BJ (cell line): ENCODE measurements at regions not wholly inside any gene's neighbourhood (a gene's known extent, or its start where the extent isn't known, plus 50 kb on each side); places are given as distances from the start of the nearest gene placed in this dataset.

Experiments used
- CTCF ChIA-PET: fragments of 350-600 bp; formaldehyde crosslinking; extraction: SDS; loops from one replicate; lab custom pipeline; 2021; ENCODE audit warnings: antibody characterized with exemption, inconsistent platforms; lab: Yijun Ruan, JAX
- POLR2A ChIA-PET: fragments of 300-600 bp; sonication (Branson Sonifier 250); formaldehyde crosslinking; extraction: SDS; loops from one replicate; lab custom pipeline; 2021; ENCODE audit warnings: antibody characterized with exemption; lab: Charles Lee
- DNase-seq: peaks from one replicate; pipeline ENCODE4 v3.0.0-alpha.2; 2011; ENCODE audit warnings: low read depth
- H3K27me3 ChIP-seq: 2 replicates; pipeline ENCODE4 v1.6.0; 2011; ENCODE audit warnings: low read length; ENCODE audit not compliant: control insufficient read depth, insufficient read depth
- H3K36me3 ChIP-seq: 2 replicates; pipeline ENCODE4 v1.5.1; 2011; ENCODE audit warnings: low read length; ENCODE audit not compliant: control insufficient read depth, insufficient read depth
- H3K4me3 ChIP-seq: 2 replicates; pipeline ENCODE4 v1.5.1; 2011; ENCODE audit warnings: low read depth, mild to moderate bottlenecking, control low read depth, low read length
- TF ChIP-seq, protein P1 (sequence below): IDR thresholded peaks from 2 replicates; pipeline ENCODE4 v1.5.1; 2011; ENCODE audit warnings: low read depth, mild to moderate bottlenecking, control low read depth, inconsistent platforms, low read length, moderate library complexity; ENCODE audit not compliant: insufficient read depth

DNA sequence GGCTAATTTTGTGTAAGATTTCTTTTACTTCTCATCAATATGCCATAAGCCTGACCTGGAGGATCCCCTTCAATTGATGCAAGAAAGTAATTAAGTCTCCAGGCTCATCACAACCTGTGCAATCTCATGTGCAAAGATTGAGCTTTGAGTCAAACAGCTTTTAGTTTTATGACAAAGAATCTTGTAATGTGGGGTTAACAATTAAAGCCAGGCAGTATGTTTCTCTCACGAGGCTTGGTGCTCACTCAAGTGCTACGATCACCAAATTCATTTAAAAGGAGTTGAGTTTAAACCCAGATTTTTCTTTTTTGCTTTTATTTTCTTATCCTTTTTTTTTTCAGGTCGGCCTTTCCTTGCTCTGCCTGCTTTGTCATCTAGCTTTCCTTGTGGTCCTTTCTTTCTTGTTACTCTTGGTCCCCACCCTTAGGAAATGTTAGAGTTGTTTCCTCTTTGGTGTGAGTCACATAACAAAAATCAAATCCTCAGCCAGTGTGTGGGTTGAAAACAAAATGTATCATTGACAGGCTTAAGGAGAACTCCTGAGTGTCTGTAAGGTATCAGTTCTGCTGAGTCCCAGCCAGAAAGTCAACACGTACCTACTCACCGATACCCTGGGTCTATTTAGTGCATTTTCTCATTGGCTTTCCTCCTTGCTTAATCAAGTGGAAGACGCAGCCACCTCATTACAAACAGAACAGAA lies 1037.2 kb downstream of the ADGRL2 start:
- TF ChIP-seq, protein P1, sequence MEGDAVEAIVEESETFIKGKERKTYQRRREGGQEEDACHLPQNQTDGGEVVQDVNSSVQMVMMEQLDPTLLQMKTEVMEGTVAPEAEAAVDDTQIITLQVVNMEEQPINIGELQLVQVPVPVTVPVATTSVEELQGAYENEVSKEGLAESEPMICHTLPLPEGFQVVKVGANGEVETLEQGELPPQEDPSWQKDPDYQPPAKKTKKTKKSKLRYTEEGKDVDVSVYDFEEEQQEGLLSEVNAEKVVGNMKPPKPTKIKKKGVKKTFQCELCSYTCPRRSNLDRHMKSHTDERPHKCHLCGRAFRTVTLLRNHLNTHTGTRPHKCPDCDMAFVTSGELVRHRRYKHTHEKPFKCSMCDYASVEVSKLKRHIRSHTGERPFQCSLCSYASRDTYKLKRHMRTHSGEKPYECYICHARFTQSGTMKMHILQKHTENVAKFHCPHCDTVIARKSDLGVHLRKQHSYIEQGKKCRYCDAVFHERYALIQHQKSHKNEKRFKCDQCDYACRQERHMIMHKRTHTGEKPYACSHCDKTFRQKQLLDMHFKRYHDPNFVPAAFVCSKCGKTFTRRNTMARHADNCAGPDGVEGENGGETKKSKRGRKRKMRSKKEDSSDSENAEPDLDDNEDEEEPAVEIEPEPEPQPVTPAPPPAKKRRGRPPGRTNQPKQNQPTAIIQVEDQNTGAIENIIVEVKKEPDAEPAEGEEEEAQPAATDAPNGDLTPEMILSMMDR, result no peak
- peak; percentile 11 for DNase-seq
- no peaks in the 10 kb centered on the region for H3K36me3 ChIP-seq
- CTCF ChIA-PET, result interaction anchor here (0.7 kb wide), 1 partner anchor 11 kb away, joined by 4 read pairs; no protein-coding TSS in a partner anchor
- H3K27me3 ChIP-seq, result no peaks in the 10 kb centered on the region
- POLR2A ChIA-PET, result no interaction called here
- no peak overlapping the region for H3K4me3 ChIP-seq

DNA sequence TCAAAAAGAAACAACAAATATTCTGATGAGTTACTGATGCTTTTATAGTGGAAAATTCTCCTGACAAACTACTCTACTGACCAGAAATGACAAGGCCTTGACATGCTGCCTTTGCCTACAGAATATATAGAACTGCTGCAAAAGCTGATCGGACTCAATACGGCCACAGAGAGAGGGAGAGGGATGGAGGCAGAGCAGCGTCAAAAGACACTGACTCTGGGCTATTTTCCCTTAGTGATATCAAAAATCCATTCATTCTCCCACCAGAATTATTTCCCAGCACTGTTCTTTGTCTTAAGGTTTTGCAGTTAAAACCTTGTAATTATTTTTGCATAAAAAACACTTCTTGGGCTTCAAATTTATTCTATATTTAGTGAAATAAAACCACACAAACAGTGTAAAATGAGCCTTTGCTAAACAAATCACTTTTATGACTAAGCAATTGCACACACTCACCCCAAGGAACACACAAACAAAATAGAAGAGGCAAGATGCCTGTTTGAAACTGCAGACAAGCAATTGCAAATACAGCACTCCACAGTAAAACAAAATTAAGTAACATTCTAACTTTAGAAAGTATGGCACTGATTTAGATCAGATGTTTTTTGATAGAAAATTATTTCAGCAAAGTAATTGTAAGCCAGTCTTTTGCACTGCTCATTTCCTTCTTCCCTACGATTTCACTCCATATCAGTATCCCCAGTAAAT lies 1036.4 kb downstream of the ADGRL2 start:
- no peaks in the 10 kb centered on the region for H3K27me3 ChIP-seq
- TF ChIP-seq, protein P1, result no peak
- DNase-seq, result no peak
- CTCF ChIA-PET, result interaction anchor here (0.7 kb wide), 1 partner anchor 12 kb away, joined by 4 read pairs; no protein-coding TSS in a partner anchor
- no peak overlapping the region for H3K4me3 ChIP-seq
- POLR2A ChIA-PET, result no interaction called here
- H3K36me3 ChIP-seq, result no peaks in the 10 kb centered on the region

DNA sequence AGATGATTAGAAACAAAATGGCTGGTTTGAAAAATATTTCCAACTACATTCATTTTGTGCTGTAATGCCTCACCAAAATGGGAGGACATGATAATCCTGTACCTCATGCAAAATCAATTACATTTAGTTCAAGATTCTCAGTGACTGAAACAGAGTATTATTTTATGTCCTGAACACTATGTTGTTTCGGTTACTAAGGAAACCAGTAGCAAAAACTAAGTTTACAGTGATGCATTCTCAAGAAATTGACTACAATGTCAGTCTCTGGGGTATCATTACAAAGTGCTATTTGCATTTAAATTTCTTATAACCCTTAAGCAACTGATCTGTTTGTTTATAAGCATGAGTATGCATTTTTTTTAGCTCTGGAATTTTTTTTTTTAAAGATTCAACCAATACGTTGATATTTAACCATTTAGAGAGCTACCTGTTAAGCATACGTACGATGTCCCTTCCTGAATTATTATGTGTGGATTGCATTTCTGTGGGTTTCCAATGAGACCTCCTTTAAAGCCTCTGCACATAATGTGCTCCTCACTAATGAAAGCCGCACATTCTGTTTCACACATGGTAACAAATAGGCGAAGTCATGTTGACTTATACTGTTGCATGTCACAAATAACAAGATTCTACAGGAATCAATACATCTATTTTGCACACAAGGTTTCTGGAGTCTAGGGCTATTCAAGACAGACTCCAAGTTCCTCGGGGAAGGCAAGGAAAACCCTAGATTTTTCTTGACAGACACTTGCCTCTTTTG lies 1035.7 kb downstream of the ADGRL2 start:
- no peak overlapping the region for H3K4me3 ChIP-seq

DNA sequence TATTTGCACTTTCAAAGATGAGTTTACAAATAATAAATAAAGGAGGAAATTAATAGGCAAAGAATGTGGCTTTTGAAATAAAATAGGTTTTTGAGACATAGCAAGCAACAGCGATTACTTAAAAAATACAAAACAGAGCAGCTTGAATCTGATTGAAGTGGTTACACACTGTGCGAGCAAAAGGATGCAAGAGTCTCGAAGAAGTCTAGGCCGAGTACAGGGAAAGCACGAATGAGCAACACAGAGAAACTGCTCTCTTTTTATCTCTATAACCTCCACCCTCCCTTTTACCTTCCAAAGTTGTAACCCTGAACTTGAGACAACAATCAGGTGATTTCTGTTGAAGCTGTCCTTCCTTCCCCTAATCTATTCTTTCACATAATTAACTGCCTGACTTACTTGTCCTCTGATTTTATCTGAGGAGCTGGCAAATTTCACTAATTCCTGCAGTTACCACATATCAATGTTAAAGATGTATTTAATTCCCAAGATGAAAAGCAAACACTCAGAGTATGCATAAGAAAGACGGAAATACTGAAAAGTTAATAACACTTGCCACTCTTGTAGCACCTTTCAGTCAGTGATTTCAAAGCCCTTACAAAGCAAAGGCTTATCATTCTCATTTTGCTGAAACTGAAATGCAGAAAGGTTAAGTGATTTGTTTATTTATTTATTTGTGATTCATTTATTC lies 1030.1 kb downstream of the ADGRL2 start:
- no peaks in the 10 kb centered on the region for H3K27me3 ChIP-seq
- no peak for DNase-seq
- H3K4me3 ChIP-seq, result no peak overlapping the region
- ChIA-PET POLR2A (no interaction called here), CTCF (interaction anchor here (0.6 kb wide), 2 partner anchors 28 to 189 kb away, joined by 3 read pairs; no protein-coding TSS in a partner anchor)
- TF ChIP-seq, protein P1, result no peak
- H3K36me3 ChIP-seq, result no peaks in the 10 kb centered on the region

More for the DNA sequence above, 1035.7 kb downstream of the ADGRL2 start:
- ChIA-PET CTCF (no interaction called here), POLR2A (no interaction called here)
- DNase-seq, result no peak
- TF ChIP-seq, protein P1, result no peak
- H3K36me3 ChIP-seq, result no peaks in the 10 kb centered on the region
- H3K27me3 ChIP-seq, result no peaks in the 10 kb centered on the region
